Ovary (tissue), 7 donors: ENCODE measurements at regions not wholly inside any gene's neighbourhood (a gene's known extent, or its start where the extent isn't known, plus 50 kb on each side); places are given as distances from the start of the nearest gene placed in this dataset.

Experiments used
- DNase-seq, 5 donors: peaks; one replicate each; pipeline ENCODE4 v3.0.0-alpha.2; 2019 to 2020
- H3K27ac ChIP-seq, 2 donors: fragments of 200-600 bp; one replicate each; pipeline versions ENCODE4 v1.5.1 to v1.8.0; 2019 to 2022
- H3K27me3 ChIP-seq: fragments of 200-600 bp; one replicate; pipeline ENCODE4 v1.8.0; 2022
- H3K36me3 ChIP-seq: fragments of 200-600 bp; sonication (generic); one replicate; pipeline ENCODE4 v1.5.1; 2019
- H3K4me1 ChIP-seq: one replicate; pipeline ENCODE4 v1.8.1; 2013; ENCODE audit warnings: mild to moderate bottlenecking, moderate library complexity; ENCODE audit not compliant: insufficient read depth
- H3K4me3 ChIP-seq: fragments of 200-600 bp; sonication (generic); one replicate; pipeline ENCODE4 v1.5.1; 2017
- H3K9me3 ChIP-seq, 2 donors: fragments of 200-600 bp in 1 of 2; sonication (generic) in 1 of 2; one replicate each; pipeline versions ENCODE4 v1.5.1 to v1.8.1; 2013 to 2019; ENCODE audit warnings: mild to moderate bottlenecking in 1 of 2, moderate library complexity in 1 of 2
- CTCF ChIP-seq, 3 donors: fragments of 450-650 bp in 2 of 3; fragments of 200-600 bp in 1 of 3; IDR thresholded peaks; one replicate each; pipeline versions ENCODE4 v1.5.1 to v1.8.0; 2016 to 2022; ENCODE audit warnings: antibody characterized with exemption in 3 of 3, mild to moderate bottlenecking in 1 of 3
- EP300 ChIP-seq: sonication (generic); formaldehyde crosslinking; IDR thresholded peaks from one replicate; pipeline ENCODE4 v1.6.1; 2017; ENCODE audit warnings: antibody characterized with exemption
- POLR2A ChIP-seq: fragments of 450-650 bp; IDR thresholded peaks from one replicate; pipeline ENCODE4 v1.6.1; 2017; ENCODE audit warnings: antibody characterized with exemption, mild to moderate bottlenecking, moderate library complexity
- WGBS, 3 donors: extraction: QIAGEN DNeasy Blood & Tissue Kit in 1 of 3; methylation state at CpG; one replicate each; pipeline versions ENCODE4 v1.1.5 to v1.1.7; 2013 to 2017; 5-methylcytosine and 5-hydroxymethylcytosine counted together
- intact Hi-C, 4 donors: fragments of 100-400 bp; cut with DNase I; formaldehyde crosslinking; loops; one replicate each; pipeline versions ENCODE4 v1.11.0 to v1.15.1; 2022 to 2023
- donor health status: DM: no; HTN: no; CAD: no; lungs with moderate emphysema.
- donor health status: DM: no; HTN: no; CAD: no.
- donor health status: Bipolar disorder and iron deficiency.
- donor health status: DM: no; HTN: no; CAD: no.
- donor health status: DM: yes; HTN: yes; CAD: no.

DNA sequence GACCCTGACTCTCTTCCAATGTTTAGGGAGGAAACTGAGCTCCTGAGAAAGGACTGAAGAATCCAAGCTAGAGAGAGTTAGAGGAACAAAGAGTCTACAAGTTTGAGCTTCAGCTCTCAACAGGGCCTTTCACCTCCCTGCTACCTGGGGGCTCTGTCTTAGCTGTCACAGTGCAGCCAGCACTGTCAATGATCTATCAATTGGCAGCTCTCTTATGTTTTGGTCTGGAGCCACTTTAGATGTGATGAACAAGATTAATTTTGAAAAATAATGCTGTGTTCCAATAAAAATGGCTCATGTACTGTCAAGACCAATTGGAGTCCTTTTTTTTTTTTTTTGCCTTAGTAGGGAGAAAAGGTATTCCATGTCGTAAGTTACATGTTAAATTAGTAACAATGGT is 215.8 kb upstream of the TRIB2 start:
- Histone ChIP-seq H3K4me1 (peaks cover under 1% of the 10 kb centered on the region), H3K9me3 (no peaks in the 10 kb centered on the region), H3K27me3 (no peaks in the 10 kb centered on the region), H3K36me3 (no peaks in the 10 kb centered on the region), H3K4me3 (no peak overlapping the region), H3K27ac (no peak overlapping the region)
- DNase-seq = no peak
- no peak for TF ChIP-seq CTCF (IDR thresholded peaks at IDR 0.05)
- TF ChIP-seq POLR2A = no peak
- TF ChIP-seq EP300 = no peak
- intact Hi-C loops = no loop called here
- WGBS, 3 donors = 91 to 97% (median 92%) methylated on average over 1 of the region's 1 CpG

- Histone ChIP-seq H3K36me3 (no peaks in the 10 kb centered on the region), H3K27me3 (no peaks in the 10 kb centered on the region), H3K9me3 (no peaks in the 10 kb centered on the region), H3K4me3 (no peak overlapping the region), H3K4me1 (peaks cover 2% of the 10 kb centered on the region), H3K27ac (no peak overlapping the region)
- intact Hi-C loops = no loop called here
- 55 to 62% (median 61%) methylated on average over 4 of the region's 4 CpGs for WGBS, 3 donors
- TF ChIP-seq POLR2A = no peak
- TF ChIP-seq CTCF (IDR thresholded peaks at IDR 0.05) = no peak
- no peak for TF ChIP-seq EP300
- no peak for DNase-seq
Measured at GRCh38 chr2:12501469-12502158, 215.1 kb upstream of the TRIB2 start.

GRCh38 chr2:12502759-12503158 is 214.0 kb upstream of the TRIB2 start:
- no peak overlapping the region for H3K4me3 ChIP-seq
- no peak overlapping the region for H3K27ac ChIP-seq
- no peaks in the 10 kb centered on the region for H3K36me3 ChIP-seq
- intact Hi-C loops = no loop called here
- TF ChIP-seq POLR2A (no peak), EP300 (no peak)
- peaks cover 9% of the 10 kb centered on the region for H3K4me1 ChIP-seq
- WGBS, 3 donors = 90 to 95% (median 90%) methylated on average over 6 of the region's 6 CpGs
- no peak for DNase-seq
- H3K27me3 ChIP-seq = no peaks in the 10 kb centered on the region
- H3K9me3 ChIP-seq = no peaks in the 10 kb centered on the region

DNA sequence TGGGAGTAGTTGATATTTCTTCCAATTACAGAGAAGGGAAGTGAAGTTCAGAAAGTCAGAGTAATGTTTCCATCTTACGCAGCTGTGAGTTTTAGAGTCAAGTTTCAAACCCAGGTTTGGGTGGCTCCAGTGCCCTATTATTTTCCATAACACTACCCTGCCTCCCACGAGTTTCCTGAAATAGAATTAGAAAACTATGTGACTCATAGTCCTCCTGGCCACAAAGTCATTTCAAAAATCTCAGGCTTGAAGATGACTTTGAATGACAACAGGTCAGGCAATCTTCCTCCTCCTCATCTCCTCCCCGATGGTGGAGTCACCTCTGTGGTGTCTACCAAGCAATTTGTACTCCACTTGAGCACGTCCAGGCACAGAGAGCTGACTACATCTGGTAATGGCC is 212.3 kb upstream of the TRIB2 start:
- no peak overlapping the region for H3K4me3 ChIP-seq
- intact Hi-C loops = no loop called here
- H3K9me3 ChIP-seq = no peaks in the 10 kb centered on the region
- no peak for DNase-seq
- 73 to 77% (median 74%) methylated on average over 4 of the region's 4 CpGs for WGBS, 3 donors
- H3K36me3 ChIP-seq = no peaks in the 10 kb centered on the region
- peaks cover 9% of the 10 kb centered on the region for H3K4me1 ChIP-seq
- no peak for TF ChIP-seq EP300
- no peak for TF ChIP-seq CTCF (IDR thresholded peaks at IDR 0.05)
- TF ChIP-seq POLR2A = no peak
- no peaks in the 10 kb centered on the region for H3K27me3 ChIP-seq
- H3K27ac ChIP-seq = no peak overlapping the region

DNA sequence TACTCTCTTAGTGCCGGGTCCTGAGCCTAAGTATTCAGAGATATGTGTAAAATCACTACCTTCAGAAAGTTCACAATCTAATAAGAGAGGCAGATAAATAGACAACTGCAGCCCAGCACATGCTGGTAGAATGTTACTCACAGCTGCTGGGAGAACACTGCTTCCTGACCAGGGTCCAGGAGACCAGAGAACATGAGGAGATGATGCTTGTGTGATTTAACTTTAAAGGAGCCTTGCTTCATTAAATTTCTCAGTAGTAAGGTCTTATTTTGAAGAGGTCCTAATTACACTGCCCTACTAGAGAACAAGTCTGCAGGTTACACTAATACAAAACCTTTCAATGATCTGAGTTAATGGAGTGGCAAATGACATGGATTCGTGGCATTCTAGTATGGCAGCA is 209.9 kb upstream of the TRIB2 start:
- 34 to 43% (median 37%) methylated on average over 2 of the region's 2 CpGs for WGBS, 3 donors
- Histone ChIP-seq H3K4me3 (no peak overlapping the region), H3K27ac (peak overlapping the region in 1 of 2 donors; percentile 30), H3K36me3 (no peaks in the 10 kb centered on the region), H3K9me3 (no peaks in the 10 kb centered on the region), H3K4me1 (peaks cover 9% of the 10 kb centered on the region), H3K27me3 (no peaks in the 10 kb centered on the region)
- DNase-seq = no peak
- intact Hi-C loops = no loop called here
- TF ChIP-seq POLR2A (no peak), CTCF (IDR thresholded peaks at IDR 0.05) (no peak), EP300 (no peak)
